ENCODE measurements at regions not wholly inside any gene's neighbourhood (a gene's known extent, or its start where the extent isn't known, plus 50 kb on each side); places are given as distances from the start of the nearest gene placed in this dataset.

GRCh38 chr15:98286200-98286599 lies 325.7 kb downstream of the ARRDC4 start:
- no peak overlapping the region for H3K4me2 ChIP-seq (ENCODE audit: insufficient read depth, low read length)
- H3K27ac ChIP-seq (ENCODE audit: extremely low read depth, low read depth, low read length): no peak overlapping the region
- intact Hi-C loops (cut with micrococcal nuclease): no loop called here
- no peaks in the 10 kb centered on the region for H3K79me2 ChIP-seq (ENCODE audit: control insufficient read depth, insufficient read depth, low read length)
- BruUV-seq (replicated peaks): no TSS peak
- ChIA-PET POLR2A (interaction anchor here (0.9 kb wide), 1 partner anchor 17 kb away, joined by 3 read pairs; no protein-coding TSS in a partner anchor), CTCF (ENCODE audit: low intra/inter-chr PET ratio) (no interaction called here)
- peaks cover 0 to 17% of the 10 kb centered on the region in 2 experiments; a peak in 3 of 5 replicates for H3K27me3 ChIP-seq (ENCODE audit: control insufficient read depth in 2 of 2, insufficient read depth in 2 of 2, low read length in 2 of 2)
- no peak overlapping the region for H3K4me3 ChIP-seq
- ATAC-seq (no peak), DNase-seq (ENCODE audit: extremely low read depth in 1 of 4, low spot score in 3 of 4) (no peak), FAIRE-seq (no peak)
- H3K9me3 ChIP-seq (replicated peaks; ENCODE audit: control insufficient read depth, insufficient read depth, low read depth, low read length): no peaks in the 10 kb centered on the region
- no peaks in the 10 kb centered on the region for H4K20me1 ChIP-seq (replicated peaks; ENCODE audit: control insufficient read depth, insufficient read depth, low read length)
- no peaks in the 10 kb centered on the region for H3K9me1 ChIP-seq (ENCODE audit: control insufficient read depth, insufficient read depth, low read length)
- no peak overlapping the region for H2AFZ ChIP-seq (ENCODE audit: low read depth, low read length)
- no peaks in the 10 kb centered on the region for H3K36me3 ChIP-seq (ENCODE audit: control insufficient read depth, insufficient read depth, low read length)
- no peak overlapping the region for H3K9ac ChIP-seq (ENCODE audit: insufficient read depth in 1 of 2, low read depth in 2 of 2, low read length in 2 of 2)
- H3K4me1 ChIP-seq (replicated peaks in 1 of 2; ENCODE audit: control insufficient read depth in 2 of 2, insufficient read depth in 2 of 2, low read length in 2 of 2): no peaks in the 10 kb centered on the region
- 0% methylated on average over 5 of the region's 5 CpGs for WGBS (ENCODE audit: insufficient coverage, low coverage, missing lambda C conversion rate)
- in situ Hi-C loops (cut with MboI): loop anchor here (25.0 kb wide), 1 partner anchor 374 kb away; no protein-coding TSS in a partner anchor
- no peak for TF ChIP-seq MBD2 (IDR thresholded peaks at IDR 0.05; ENCODE audit: borderline replicate concordance, low read depth)
- TF ChIP-seq BRD9 (IDR thresholded peaks at IDR 0.05; ENCODE audit: low read depth, partially characterized antibody): no peak
- TF ChIP-seq ZNF707 (CRISPR knock-in tag; conservative IDR thresholded peaks at IDR 0.05): no peak
- TF ChIP-seq OTX1 (CRISPR knock-in tag; IDR thresholded peaks at IDR 0.05): no peak
- TF ChIP-seq ZNF75A (CRISPR knock-in tag; IDR thresholded peaks at IDR 0.05): no peak
- no peak for TF ChIP-seq CHD7 (IDR thresholded peaks at IDR 0.05; ENCODE audit: low read depth, low read length)
- TF ChIP-seq ZFX (CRISPR knock-in tag; IDR thresholded peaks at IDR 0.05): no peak
- TF ChIP-seq ZBTB49 (CRISPR knock-in tag; IDR thresholded peaks at IDR 0.05; ENCODE audit: borderline replicate concordance): no peak
- no peak for TF ChIP-seq NFRKB (IDR thresholded peaks at IDR 0.05; ENCODE audit: low read depth)
- no peak for TF ChIP-seq ZNF239 (CRISPR knock-in tag; IDR thresholded peaks at IDR 0.05)
